Activated CD8-positive, alpha-beta memory T cell treated with anti-CD3 and anti-CD28 coated beads for 36 hours (primary cell): ENCODE measurements at regions not wholly inside any gene's neighbourhood (a gene's known extent, or its start where the extent isn't known, plus 50 kb on each side); places are given as distances from the start of the nearest gene placed in this dataset.
"Not testable (repeated sequence)": the region's sequence is repeated elsewhere in the genome, so short reads cannot be mapped to it uniquely, and the experiment has no call there.

ENCODE experiments used
- CTCF ChIA-PET: fragments of 350-600 bp; sonication (Branson Sonifier 250); formaldehyde crosslinking; loops from one replicate; lab custom pipeline; 2021; ENCODE audit warnings: antibody characterized with exemption; lab: Charles Lee
- POLR2A ChIA-PET: fragments of 350-600 bp; sonication (Branson Sonifier 250); formaldehyde crosslinking; loops from one replicate; lab custom pipeline; 2021; ENCODE audit warnings: antibody characterized with exemption; lab: Charles Lee

- POLR2A ChIA-PET, CTCF ChIA-PET: not testable (repeated sequence)
Observed at GRCh38 chr20:53727239-53727638, 133.6 kb upstream of the ZNF217 start.

- ChIA-PET CTCF (no interaction called here), POLR2A (no interaction called here)
Observed at GRCh38 chr20:53725575-53725970, 131.9 kb upstream of the ZNF217 start.

- ChIA-PET CTCF (no interaction called here), POLR2A (no interaction called here)
Observed at GRCh38 chr20:53723621-53724020, 130.0 kb upstream of the ZNF217 start.

- CTCF ChIA-PET: no interaction called here
Observed at GRCh38 chr20:53723045-53723444, 129.4 kb upstream of the ZNF217 start.

GRCh38 chr20:53722515-53723036, 128.9 kb upstream of the ZNF217 start:
- POLR2A ChIA-PET: no interaction called here
- CTCF ChIA-PET: no interaction called here

More at GRCh38 chr20:53723045-53723444, 129.4 kb upstream of the ZNF217 start:
- POLR2A ChIA-PET: no interaction called here

GRCh38 chr20:53721445-53721963, 127.9 kb upstream of the ZNF217 start:
- POLR2A ChIA-PET: not testable (repeated sequence)
- CTCF ChIA-PET: interaction anchor here (1.0 kb wide), 1 partner anchor 9 kb away, joined by 3 read pairs; no protein-coding TSS in a partner anchor

- CTCF ChIA-PET: interaction anchor here (0.6 kb wide), 1 partner anchor 61 kb away, joined by 4 read pairs; no protein-coding TSS in a partner anchor
- POLR2A ChIA-PET: not testable (repeated sequence)
Observed at GRCh38 chr20:53719171-53719803, 125.6 kb upstream of the ZNF217 start.

- ChIA-PET POLR2A (interaction anchor here (0.7 kb wide), 1 partner anchor 151 kb away, joined by 3 read pairs; no protein-coding TSS in a partner anchor), CTCF (no interaction called here)
Observed at GRCh38 chr20:53718142-53719021, 124.7 kb upstream of the ZNF217 start.

- ChIA-PET CTCF (no interaction called here), POLR2A (interaction anchor here (0.8 kb wide), 1 partner anchor 24 kb away, joined by 6 read pairs; no protein-coding TSS in a partner anchor)
Observed at GRCh38 chr20:53716395-53716794, 122.8 kb upstream of the ZNF217 start.

- POLR2A ChIA-PET: no interaction called here
Observed at GRCh38 chr20:53714524-53714923, 120.9 kb upstream of the ZNF217 start.

GRCh38 chr20:53713328-53714056, 119.9 kb upstream of the ZNF217 start:
- ChIA-PET POLR2A (interaction anchor here (0.6 kb wide), 1 partner anchor 106 kb away, joined by 3 read pairs; no protein-coding TSS in a partner anchor), CTCF (no interaction called here)

More at GRCh38 chr20:53714524-53714923, 120.9 kb upstream of the ZNF217 start:
- CTCF ChIA-PET: no interaction called here

- CTCF ChIA-PET: interaction anchor here (0.5 kb wide), 1 partner anchor 18 kb away, joined by 3 read pairs; no protein-coding TSS in a partner anchor
- POLR2A ChIA-PET: no interaction called here
Observed at GRCh38 chr20:53712212-53712977, 118.8 kb upstream of the ZNF217 start.

GRCh38 chr20:53711333-53712211, 117.9 kb upstream of the ZNF217 start:
- POLR2A ChIA-PET: no interaction called here
- CTCF ChIA-PET: no interaction called here

- CTCF ChIA-PET: interaction anchor here (0.9 to 1.2 kb wide), 5 partner anchors 127 to 194 kb away, joined by 3 to 5 read pairs (median 3); no protein-coding TSS in a partner anchor
- POLR2A ChIA-PET: interaction anchor here (0.6 to 1.2 kb wide), 8 partner anchors 21 to 164 kb away, joined by 3 to 9 read pairs (median 4); no protein-coding TSS in a partner anchor
Observed at GRCh38 chr20:53708129-53708968, 114.7 kb upstream of the ZNF217 start.

- POLR2A ChIA-PET: interaction anchor here (0.6 to 1.2 kb wide), 5 partner anchors 21 to 138 kb away, joined by 3 to 9 read pairs (median 4); no protein-coding TSS in a partner anchor
- CTCF ChIA-PET: interaction anchor here (1.0 to 1.2 kb wide), 5 partner anchors 12 to 174 kb away, joined by 3 to 5 read pairs (median 3); no protein-coding TSS in a partner anchor
Observed at GRCh38 chr20:53707371-53708055, 113.9 kb upstream of the ZNF217 start.
